Suprapubic skin (tissue), 3 donors: ENCODE measurements at regions not wholly inside any gene's neighbourhood (a gene's known extent, or its start where the extent isn't known, plus 50 kb on each side); places are given as distances from the start of the nearest gene placed in this dataset.

Experiments used
- CTCF ChIP-seq, 2 donors: fragments of 200-600 bp in 1 of 2; fragments of 450-650 bp in 1 of 2; sonication (generic) in 1 of 2; IDR thresholded peaks; one replicate each; pipeline ENCODE4 v1.5.1; 2016 to 2019; ENCODE audit warnings: antibody characterized with exemption in 2 of 2, mild to moderate bottlenecking in 1 of 2, moderate library complexity in 1 of 2
- EP300 ChIP-seq: sonication (generic); formaldehyde crosslinking; IDR thresholded peaks from one replicate; pipeline ENCODE4 v1.6.1; 2017; ENCODE audit warnings: antibody characterized with exemption

GRCh38 chr13:58306062-58306461 lies 674.5 kb downstream of the PCDH17 start:
- TF ChIP-seq CTCF (IDR thresholded peaks at IDR 0.05) (no peak), EP300 (no peak)
